DOHH2 (cell line): ENCODE measurements at regions not wholly inside any gene's neighbourhood (a gene's known extent, or its start where the extent isn't known, plus 50 kb on each side); places are given as distances from the start of the nearest gene placed in this dataset.

Source experiments
- H3F3A ChIP-seq: fragments of 200-600 bp; sonication (generic), shearing (Covaris generic); 2 replicates; pipeline ENCODE4 v1.6.0; 2016; ENCODE audit warnings: antibody characterized with exemption, mild to moderate bottlenecking; ENCODE audit not compliant: control insufficient read depth, insufficient read depth
- H3K27ac ChIP-seq: fragments of 200-600 bp; sonication (generic); 2 replicates; pipeline ENCODE4 v1.5.1; 2014; ENCODE audit warnings: low read depth, mild to moderate bottlenecking, low read length, moderate library complexity
- H3K27me3 ChIP-seq: fragments of 200-600 bp; sonication (generic); 2 replicates; pipeline ENCODE4 v1.6.1; 2014; ENCODE audit warnings: mild to moderate bottlenecking, low read length, mixed read lengths; ENCODE audit not compliant: control insufficient read depth
- H3K36me3 ChIP-seq: fragments of 200-600 bp; sonication (generic); 2 replicates; pipeline ENCODE4 v1.6.1; 2014; ENCODE audit warnings: mild to moderate bottlenecking, low read length, moderate library complexity, mixed read lengths; ENCODE audit not compliant: control insufficient read depth
- H3K4me1 ChIP-seq: fragments of 200-600 bp; sonication (generic); 2 replicates; pipeline ENCODE4 v1.6.1; 2014; ENCODE audit warnings: mild to moderate bottlenecking, low read length, mixed read lengths; ENCODE audit not compliant: control insufficient read depth
- H3K4me2 ChIP-seq: fragments of 200-600 bp; sonication (generic); 2 replicates; pipeline ENCODE4 v1.6.0; 2014; ENCODE audit warnings: mild to moderate bottlenecking, low read length, moderate library complexity
- H3K4me3 ChIP-seq: fragments of 200-600 bp; sonication (generic); 2 replicates; pipeline ENCODE4 v1.5.1; 2014; ENCODE audit warnings: mild to moderate bottlenecking, low read length, mixed read lengths
- H3K79me2 ChIP-seq: fragments of 200-600 bp; sonication (generic); 2 replicates; pipeline ENCODE4 v1.6.1; 2014; ENCODE audit warnings: mild to moderate bottlenecking, low read length, mixed read lengths; ENCODE audit not compliant: control insufficient read depth
- H3K9me2 ChIP-seq: fragments of 200-600 bp; sonication (generic); replicated peaks from 2 replicates; pipeline ENCODE4 v1.6.1; 2014; ENCODE audit warnings: mild to moderate bottlenecking, low read length, mixed read lengths; ENCODE audit not compliant: control insufficient read depth
- H3K9me3 ChIP-seq: fragments of 200-600 bp; sonication (generic); 2 replicates; pipeline ENCODE4 v1.6.1; 2014; ENCODE audit warnings: antibody characterized with exemption, low read length, mixed read lengths; ENCODE audit not compliant: control insufficient read depth, insufficient read depth
- H4K20me1 ChIP-seq: fragments of 200-600 bp; sonication (generic); 2 replicates; pipeline ENCODE4 v1.6.0; 2014; ENCODE audit warnings: low read depth, mild to moderate bottlenecking, antibody characterized with exemption, low read length, moderate library complexity; ENCODE audit not compliant: control insufficient read depth, insufficient read depth
- EZH2phosphoT487 ChIP-seq: fragments of 200-600 bp; sonication (generic); IDR thresholded peaks from 2 replicates; pipeline ENCODE4 v1.6.1; 2017; ENCODE audit warnings: borderline replicate concordance, mild to moderate bottlenecking, antibody characterized with exemption, low read length, moderate library complexity, mixed read lengths
- TF ChIP-seq, protein P1 (sequence below): fragments of 200-600 bp; sonication (generic); IDR thresholded peaks from one replicate; pipeline ENCODE4 v1.5.1; 2014; ENCODE audit warnings: antibody characterized with exemption, mild to moderate bottlenecking, low read depth, low read length; ENCODE audit not compliant: poor library complexity, severe bottlenecking

DNA sequence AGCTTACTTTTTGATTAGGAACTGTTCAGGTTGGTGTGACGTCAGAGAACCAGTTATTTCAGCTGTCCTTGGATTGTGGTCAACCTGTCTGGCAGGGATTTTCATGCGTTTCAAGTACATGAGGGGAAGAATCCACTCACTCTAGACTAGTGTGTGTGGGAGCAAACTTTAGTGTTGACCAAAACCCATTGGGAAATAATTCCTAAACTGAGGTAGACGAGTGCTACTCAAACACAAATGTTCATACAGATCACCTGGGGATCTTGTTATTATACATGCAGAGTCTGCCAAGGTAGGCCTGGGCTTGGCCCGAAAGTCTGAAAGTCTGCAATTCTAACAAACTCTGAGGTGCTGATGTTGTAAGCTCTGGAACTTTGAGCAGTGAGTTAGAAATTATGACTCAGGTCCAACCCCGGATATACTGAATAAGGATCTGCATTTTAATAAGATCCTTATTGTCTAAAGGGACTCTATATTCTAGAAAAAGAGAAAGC lies 111.1 kb upstream of the CREB5 start:
- no peak for TF ChIP-seq EZH2phosphoT487
- TF ChIP-seq, protein P1, sequence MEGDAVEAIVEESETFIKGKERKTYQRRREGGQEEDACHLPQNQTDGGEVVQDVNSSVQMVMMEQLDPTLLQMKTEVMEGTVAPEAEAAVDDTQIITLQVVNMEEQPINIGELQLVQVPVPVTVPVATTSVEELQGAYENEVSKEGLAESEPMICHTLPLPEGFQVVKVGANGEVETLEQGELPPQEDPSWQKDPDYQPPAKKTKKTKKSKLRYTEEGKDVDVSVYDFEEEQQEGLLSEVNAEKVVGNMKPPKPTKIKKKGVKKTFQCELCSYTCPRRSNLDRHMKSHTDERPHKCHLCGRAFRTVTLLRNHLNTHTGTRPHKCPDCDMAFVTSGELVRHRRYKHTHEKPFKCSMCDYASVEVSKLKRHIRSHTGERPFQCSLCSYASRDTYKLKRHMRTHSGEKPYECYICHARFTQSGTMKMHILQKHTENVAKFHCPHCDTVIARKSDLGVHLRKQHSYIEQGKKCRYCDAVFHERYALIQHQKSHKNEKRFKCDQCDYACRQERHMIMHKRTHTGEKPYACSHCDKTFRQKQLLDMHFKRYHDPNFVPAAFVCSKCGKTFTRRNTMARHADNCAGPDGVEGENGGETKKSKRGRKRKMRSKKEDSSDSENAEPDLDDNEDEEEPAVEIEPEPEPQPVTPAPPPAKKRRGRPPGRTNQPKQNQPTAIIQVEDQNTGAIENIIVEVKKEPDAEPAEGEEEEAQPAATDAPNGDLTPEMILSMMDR = no peak
- Histone ChIP-seq H3K36me3 (no peaks in the 10 kb centered on the region), H3K4me2 (no peak overlapping the region), H3K4me1 (peaks cover 23% of the 10 kb centered on the region), H3K4me3 (no peak overlapping the region), H3K9me2 (no peaks in the 10 kb centered on the region), H3F3A (peaks cover 6% of the 10 kb centered on the region; the same call in 1 of the 2 replicates), H3K9me3 (no peaks in the 10 kb centered on the region), H4K20me1 (no peaks in the 10 kb centered on the region), H3K27ac (no peak overlapping the region), H3K79me2 (no peaks in the 10 kb centered on the region), H3K27me3 (peaks cover 5% of the 10 kb centered on the region)

DNA sequence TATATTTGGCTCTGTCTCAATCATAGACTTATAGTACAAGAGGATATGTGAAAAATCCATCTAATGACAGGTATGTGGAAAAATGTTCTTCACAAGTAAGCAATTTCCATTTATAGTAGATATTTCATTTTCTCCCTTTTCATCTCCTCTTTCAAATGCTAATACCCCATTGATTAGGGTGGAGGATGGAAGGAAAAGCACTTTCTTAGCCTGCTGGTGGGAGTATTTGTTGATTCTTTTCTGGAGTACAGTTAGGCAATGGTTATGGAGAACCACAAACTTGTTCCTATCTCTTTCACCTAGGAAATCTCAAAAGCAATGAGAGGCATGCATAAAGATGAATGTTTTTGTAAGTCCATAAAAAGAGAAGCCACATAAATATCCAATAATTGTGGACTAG lies 108.0 kb upstream of the CREB5 start:
- no peaks in the 10 kb centered on the region for H3K4me1 ChIP-seq
- H3K9me3 ChIP-seq = no peaks in the 10 kb centered on the region
- no peaks in the 10 kb centered on the region for H4K20me1 ChIP-seq

DNA sequence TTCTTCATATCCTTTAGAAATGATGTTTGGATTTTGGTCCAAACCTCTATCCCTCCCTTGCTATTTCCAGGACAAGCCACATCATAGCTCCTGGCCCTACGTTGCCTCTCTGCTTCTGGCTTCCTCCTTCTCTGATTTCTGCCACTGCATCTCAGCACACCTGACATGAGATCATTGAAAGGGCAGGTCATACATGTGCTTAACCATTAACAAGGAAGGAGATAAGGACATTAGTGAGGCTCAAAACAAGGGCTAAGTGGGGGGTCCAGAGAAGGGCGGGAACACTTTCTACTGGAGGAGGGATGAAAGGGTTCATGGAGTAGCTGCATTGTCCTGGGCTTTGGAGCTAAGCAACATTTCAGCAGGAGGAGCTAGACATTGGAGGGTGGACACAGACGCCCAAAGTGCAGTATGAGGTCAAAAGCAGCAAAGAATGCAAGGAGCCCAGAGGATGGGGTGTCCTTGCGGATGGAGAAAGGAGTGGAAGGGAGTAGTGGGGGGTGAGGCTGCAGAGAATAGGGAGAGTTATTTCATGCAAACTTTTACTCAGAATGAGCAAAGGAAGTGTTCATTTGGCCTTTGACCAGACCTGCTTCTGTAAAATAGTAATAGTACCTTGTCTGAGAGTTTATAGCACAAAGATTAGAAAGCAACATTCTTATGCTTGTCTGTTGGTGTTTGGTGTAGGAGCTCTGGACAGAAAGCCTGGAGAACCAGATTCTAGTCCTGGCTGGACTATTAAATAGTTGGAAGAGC lies 102.4 kb upstream of the CREB5 start:
- no peak overlapping the region for H3K4me2 ChIP-seq
- H4K20me1 ChIP-seq = no peaks in the 10 kb centered on the region
- H3K27me3 ChIP-seq = peaks cover 32% of the 10 kb centered on the region
- H3K9me2 ChIP-seq = no peaks in the 10 kb centered on the region
- TF ChIP-seq, protein P1 = no peak
- no peak for TF ChIP-seq EZH2phosphoT487
- no peaks in the 10 kb centered on the region for H3K4me1 ChIP-seq
- no peaks in the 10 kb centered on the region for H3F3A ChIP-seq
- H3K27ac ChIP-seq = no peak overlapping the region
- no peaks in the 10 kb centered on the region for H3K9me3 ChIP-seq
- H3K79me2 ChIP-seq = no peaks in the 10 kb centered on the region
- H3K36me3 ChIP-seq = no peaks in the 10 kb centered on the region
- H3K4me3 ChIP-seq = no peak overlapping the region

More for the DNA sequence above, 108.0 kb upstream of the CREB5 start:
- H3K79me2 ChIP-seq = no peaks in the 10 kb centered on the region
- no peak overlapping the region for H3K27ac ChIP-seq
- no peaks in the 10 kb centered on the region for H3F3A ChIP-seq
- no peak overlapping the region for H3K4me3 ChIP-seq
- peaks cover 5% of the 10 kb centered on the region for H3K27me3 ChIP-seq
- H3K36me3 ChIP-seq = no peaks in the 10 kb centered on the region
- TF ChIP-seq, protein P1 = no peak
- no peak for TF ChIP-seq EZH2phosphoT487
- no peaks in the 10 kb centered on the region for H3K9me2 ChIP-seq
- H3K4me2 ChIP-seq = no peak overlapping the region
